ENCODE measurements at regions not wholly inside any gene's neighbourhood (a gene's known extent, or its start where the extent isn't known, plus 50 kb on each side); places are given as distances from the start of the nearest gene placed in this dataset.

- no peak for TF ChIP-seq POLR2A (IDR thresholded peaks at IDR 0.05; ENCODE audit: low read depth, low read length)
- FAIRE-seq, result no peak
- no peak for DNase-seq (ENCODE audit: insufficient read length, low spot score)
Measured at GRCh38 chr1:29502225-29502910, 266.0 kb downstream of the PTPRU start.

- DNase-seq (ENCODE audit: insufficient read length, low spot score) (no peak), FAIRE-seq (no peak)
- no peak for TF ChIP-seq POLR2A (IDR thresholded peaks at IDR 0.05; ENCODE audit: low read depth, low read length)
Measured at GRCh38 chr1:29501227-29501976, 265.1 kb downstream of the PTPRU start.

GRCh38 chr1:29500651-29501050, 264.3 kb downstream of the PTPRU start:
- no peak for DNase-seq (ENCODE audit: insufficient read length, low spot score)
- TF ChIP-seq POLR2A (IDR thresholded peaks at IDR 0.05; ENCODE audit: low read depth, low read length), result no peak
- FAIRE-seq, result no peak

GRCh38 chr1:29500041-29500440, 263.7 kb downstream of the PTPRU start:
- TF ChIP-seq POLR2A (IDR thresholded peaks at IDR 0.05; ENCODE audit: low read depth, low read length), result no peak
- no peak for FAIRE-seq
- DNase-seq (ENCODE audit: insufficient read length, low spot score), result no peak

- no peak for FAIRE-seq
Measured at GRCh38 chr1:29499104-29499650, 262.9 kb downstream of the PTPRU start.

GRCh38 chr1:29498126-29499103, 262.1 kb downstream of the PTPRU start:
- DNase-seq (ENCODE audit: insufficient read length, low spot score) (peak; percentile 18), FAIRE-seq (peak; percentile 75)
- TF ChIP-seq POLR2A (IDR thresholded peaks at IDR 0.05; ENCODE audit: low read depth, low read length), result no peak

More at GRCh38 chr1:29499104-29499650, 262.9 kb downstream of the PTPRU start:
- DNase-seq (ENCODE audit: insufficient read length, low spot score), result no peak
- TF ChIP-seq POLR2A (IDR thresholded peaks at IDR 0.05; ENCODE audit: low read depth, low read length), result no peak

- TF ChIP-seq POLR2A (IDR thresholded peaks at IDR 0.05; ENCODE audit: low read depth, low read length), result no peak
- no peak for DNase-seq (ENCODE audit: insufficient read length, low spot score)
- no peak for FAIRE-seq
Measured at GRCh38 chr1:29497395-29498125, 261.2 kb downstream of the PTPRU start.

GRCh38 chr1:29496701-29497100, 260.4 kb downstream of the PTPRU start:
- TF ChIP-seq POLR2A (IDR thresholded peaks at IDR 0.05; ENCODE audit: low read depth, low read length), result no peak
- no peak for DNase-seq (ENCODE audit: insufficient read length, low spot score)
- no peak for FAIRE-seq

- DNase-seq (ENCODE audit: insufficient read length, low spot score) (no peak), FAIRE-seq (no peak)
- TF ChIP-seq POLR2A (IDR thresholded peaks at IDR 0.05; ENCODE audit: low read depth, low read length), result no peak
Measured at GRCh38 chr1:29490204-29490934, 254.0 kb downstream of the PTPRU start.

GRCh38 chr1:29489471-29489870, 253.1 kb downstream of the PTPRU start:
- DNase-seq (ENCODE audit: insufficient read length, low spot score) (no peak), FAIRE-seq (no peak)
- TF ChIP-seq POLR2A (IDR thresholded peaks at IDR 0.05; ENCODE audit: low read depth, low read length), result no peak

- no peak for TF ChIP-seq POLR2A (IDR thresholded peaks at IDR 0.05; ENCODE audit: low read depth, low read length)
- FAIRE-seq (no peak), DNase-seq (ENCODE audit: insufficient read length, low spot score) (no peak)
Measured at GRCh38 chr1:29488794-29489311, 252.5 kb downstream of the PTPRU start.

- no peak for DNase-seq (ENCODE audit: insufficient read length, low spot score)
- FAIRE-seq, result no peak
- no peak for TF ChIP-seq POLR2A (IDR thresholded peaks at IDR 0.05; ENCODE audit: low read depth, low read length)
Measured at GRCh38 chr1:29488086-29488793, 251.9 kb downstream of the PTPRU start.

Data from H54 (cell line).